PC-3 (cell line): ENCODE measurements at regions not wholly inside any gene's neighbourhood (a gene's known extent, or its start where the extent isn't known, plus 50 kb on each side); places are given as distances from the start of the nearest gene placed in this dataset.

Experiments
- EZH2 ChIP-seq: fragments of 300-600 bp; sonication (generic); IDR thresholded peaks from one replicate; pipeline ENCODE4 v1.6.1; 2017; ENCODE audit warnings: antibody characterized with exemption, mild to moderate bottlenecking, low read length; ENCODE audit not compliant: unreplicated experiment
- EZH2phosphoT487 ChIP-seq: fragments of 300-600 bp; sonication (generic); IDR thresholded peaks from 2 replicates; pipeline ENCODE4 v1.6.1; 2018; ENCODE audit warnings: mild to moderate bottlenecking, antibody characterized with exemption, low read length, borderline replicate concordance
- TF ChIP-seq, protein P1 (sequence below): fragments of 300-600 bp; sonication (generic); conservative IDR thresholded peaks from 2 replicates; pipeline ENCODE4 v1.5.1; 2017; ENCODE audit warnings: antibody characterized with exemption, low read depth, mild to moderate bottlenecking, low read length

GRCh38 chr2:2686222-2686621 is 355.1 kb upstream of the MYT1L start:
- TF ChIP-seq, protein P1, sequence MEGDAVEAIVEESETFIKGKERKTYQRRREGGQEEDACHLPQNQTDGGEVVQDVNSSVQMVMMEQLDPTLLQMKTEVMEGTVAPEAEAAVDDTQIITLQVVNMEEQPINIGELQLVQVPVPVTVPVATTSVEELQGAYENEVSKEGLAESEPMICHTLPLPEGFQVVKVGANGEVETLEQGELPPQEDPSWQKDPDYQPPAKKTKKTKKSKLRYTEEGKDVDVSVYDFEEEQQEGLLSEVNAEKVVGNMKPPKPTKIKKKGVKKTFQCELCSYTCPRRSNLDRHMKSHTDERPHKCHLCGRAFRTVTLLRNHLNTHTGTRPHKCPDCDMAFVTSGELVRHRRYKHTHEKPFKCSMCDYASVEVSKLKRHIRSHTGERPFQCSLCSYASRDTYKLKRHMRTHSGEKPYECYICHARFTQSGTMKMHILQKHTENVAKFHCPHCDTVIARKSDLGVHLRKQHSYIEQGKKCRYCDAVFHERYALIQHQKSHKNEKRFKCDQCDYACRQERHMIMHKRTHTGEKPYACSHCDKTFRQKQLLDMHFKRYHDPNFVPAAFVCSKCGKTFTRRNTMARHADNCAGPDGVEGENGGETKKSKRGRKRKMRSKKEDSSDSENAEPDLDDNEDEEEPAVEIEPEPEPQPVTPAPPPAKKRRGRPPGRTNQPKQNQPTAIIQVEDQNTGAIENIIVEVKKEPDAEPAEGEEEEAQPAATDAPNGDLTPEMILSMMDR, result no peak
- TF ChIP-seq EZH2, result no peak
- no peak for TF ChIP-seq EZH2phosphoT487
